ENCODE measurements at regions not wholly inside any gene's neighbourhood (a gene's known extent, or its start where the extent isn't known, plus 50 kb on each side); places are given as distances from the start of the nearest gene placed in this dataset.

DNA sequence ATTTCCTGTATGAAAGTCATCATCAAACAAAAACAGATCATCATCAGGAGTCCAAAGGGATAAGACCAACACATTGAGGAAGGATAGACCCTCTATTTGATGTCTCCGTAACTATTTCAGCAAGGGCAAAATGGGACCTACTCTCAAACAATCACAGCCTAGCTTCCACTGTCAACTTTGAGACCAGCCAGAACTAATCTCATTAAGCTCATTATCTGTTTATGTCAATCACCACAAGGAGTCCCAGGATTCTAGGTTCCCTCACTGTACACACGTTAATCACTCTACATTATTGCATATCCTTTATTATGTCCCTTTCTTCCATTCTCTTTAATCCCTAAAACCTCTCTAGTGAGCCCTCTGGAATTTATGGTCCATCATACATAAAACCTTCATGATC lies 370.3 kb upstream of the LINC00305 start:
- DNase-seq, result no peak

DNA sequence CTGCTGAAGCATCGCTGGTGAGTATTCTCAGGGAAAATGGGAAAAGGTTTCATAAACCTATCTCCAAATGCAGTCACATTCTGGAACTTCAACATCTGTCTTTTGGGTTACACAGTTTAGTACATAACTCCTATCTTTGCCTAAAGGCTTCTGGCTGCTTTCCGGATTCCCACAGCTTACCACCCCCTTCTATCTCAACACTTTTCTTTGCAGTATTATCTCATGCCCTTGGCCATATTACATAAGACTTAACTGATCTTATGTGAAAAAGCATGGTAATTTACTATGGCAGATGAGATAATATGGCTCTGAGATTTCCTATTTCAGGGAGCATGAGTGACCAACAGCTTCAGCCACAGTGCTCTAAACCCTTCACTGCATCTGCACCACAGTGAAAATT lies 369.3 kb upstream of the LINC00305 start:
- DNase-seq, result no peak

DNA sequence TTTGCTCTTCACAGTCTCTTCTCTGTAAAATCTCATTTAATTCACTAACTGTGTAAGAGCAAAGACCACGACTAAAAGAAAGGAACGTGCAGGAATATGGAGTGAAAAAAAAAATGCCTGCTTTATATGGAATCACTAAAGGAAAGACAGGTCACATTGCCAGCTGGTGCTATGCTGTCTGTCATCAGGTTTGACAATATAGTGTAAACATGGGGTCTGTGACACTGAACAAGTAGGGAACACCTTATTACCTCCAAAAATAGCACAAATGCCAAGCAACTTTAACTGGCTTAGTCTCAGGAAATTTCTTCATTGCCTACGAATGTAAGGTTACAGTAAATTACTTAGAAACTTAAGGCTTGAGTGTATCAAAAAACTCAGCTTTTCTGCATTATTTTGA lies 364.5 kb upstream of the LINC00305 start:
- DNase-seq, result no peak

DNA sequence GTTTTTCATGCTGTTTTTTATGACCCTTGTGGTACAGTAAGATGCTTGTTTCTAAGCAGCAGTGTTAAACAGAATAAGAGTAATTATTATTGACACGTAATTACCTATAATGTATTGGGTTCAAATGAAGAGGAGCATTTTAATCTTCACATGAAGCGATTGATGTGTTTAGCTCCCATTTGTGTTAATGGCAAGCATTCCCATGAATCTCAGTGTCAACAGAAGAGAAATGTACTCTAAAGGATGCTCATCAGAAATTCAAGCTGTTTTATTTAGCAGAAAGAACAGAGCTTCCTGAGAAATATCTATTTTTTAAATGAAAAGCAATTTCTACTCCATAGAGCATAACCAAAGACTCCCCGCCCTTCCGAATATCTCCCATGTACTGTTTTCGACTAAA lies 341.3 kb upstream of the LINC00305 start:
- no peak for DNase-seq

DNA sequence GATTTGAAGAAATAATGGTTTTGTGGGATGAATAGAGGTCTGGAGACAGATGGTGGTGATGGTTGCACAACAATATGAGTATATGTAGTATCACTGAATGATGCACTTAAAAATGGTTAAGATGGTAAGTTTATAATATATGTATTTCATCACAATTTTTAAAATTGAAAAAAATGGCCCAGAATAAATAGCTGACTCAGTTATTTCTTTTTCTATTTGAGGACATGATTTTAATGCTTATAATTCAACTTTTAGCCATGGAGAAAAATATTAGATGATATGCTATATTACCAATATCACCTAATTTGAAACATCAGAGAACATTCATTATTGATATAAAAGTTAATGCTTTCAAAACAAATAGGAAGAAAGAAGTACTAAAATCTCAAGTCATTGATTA lies 339.8 kb upstream of the LINC00305 start:
- no peak for DNase-seq

DNA sequence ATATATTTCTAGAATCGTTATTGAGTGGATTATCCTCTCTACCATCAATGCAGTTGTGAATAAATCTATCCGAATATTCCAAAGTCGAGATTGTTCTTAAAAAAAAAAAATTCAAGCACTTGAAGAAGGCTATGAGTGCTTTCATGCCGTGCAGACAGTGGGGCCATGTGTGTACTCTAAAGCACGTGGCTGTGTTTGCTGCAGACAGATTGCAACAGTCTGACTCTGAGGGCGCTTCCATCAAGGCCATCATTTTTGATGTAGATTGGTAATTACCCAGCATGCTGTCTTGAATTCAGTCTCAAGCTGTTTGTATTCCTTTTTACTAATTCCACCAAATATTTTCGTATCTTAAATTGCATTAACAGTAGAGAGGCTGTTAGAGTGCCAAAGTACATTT lies 325.9 kb upstream of the LINC00305 start:
- DNase-seq, result no peak

DNA sequence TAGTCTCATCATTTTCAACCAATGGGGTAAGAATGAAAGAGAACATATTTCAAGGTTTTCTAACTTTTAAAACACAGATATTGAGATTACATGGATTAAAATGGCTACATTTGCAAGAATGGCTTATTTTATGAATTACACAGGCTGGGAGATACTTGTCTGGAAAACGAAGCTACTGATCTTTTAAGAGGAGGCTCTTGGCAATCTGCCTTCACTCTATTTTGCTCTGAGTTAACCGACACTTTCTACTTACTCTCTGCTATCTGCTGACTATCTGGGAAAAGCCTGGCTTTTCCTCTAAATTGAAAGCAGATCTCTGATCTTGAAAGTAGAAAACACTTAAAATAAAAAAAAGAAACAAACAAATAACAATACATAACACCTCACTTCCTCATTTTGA lies 325.4 kb upstream of the LINC00305 start:
- no peak for DNase-seq

DNA sequence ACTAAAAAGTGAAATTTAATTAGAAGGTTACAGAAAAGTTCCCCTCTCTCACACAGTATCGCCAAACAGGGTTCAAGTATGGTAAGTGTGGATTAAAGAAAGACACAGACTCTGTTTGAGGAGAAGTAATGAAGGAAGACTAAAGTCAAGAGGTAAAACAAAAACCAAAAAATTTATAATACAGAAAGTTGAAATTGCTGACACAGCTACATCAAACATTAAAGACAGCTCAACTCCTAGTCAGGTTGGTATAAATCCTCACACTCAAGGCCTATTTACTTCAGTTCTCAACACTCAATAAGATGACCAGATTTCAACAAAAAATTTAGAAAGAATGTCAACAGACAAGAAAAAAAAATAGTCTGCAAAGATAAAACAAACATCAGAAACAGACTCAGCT lies 300.5 kb upstream of the LINC00305 start:
- DNase-seq, result no peak

DNA sequence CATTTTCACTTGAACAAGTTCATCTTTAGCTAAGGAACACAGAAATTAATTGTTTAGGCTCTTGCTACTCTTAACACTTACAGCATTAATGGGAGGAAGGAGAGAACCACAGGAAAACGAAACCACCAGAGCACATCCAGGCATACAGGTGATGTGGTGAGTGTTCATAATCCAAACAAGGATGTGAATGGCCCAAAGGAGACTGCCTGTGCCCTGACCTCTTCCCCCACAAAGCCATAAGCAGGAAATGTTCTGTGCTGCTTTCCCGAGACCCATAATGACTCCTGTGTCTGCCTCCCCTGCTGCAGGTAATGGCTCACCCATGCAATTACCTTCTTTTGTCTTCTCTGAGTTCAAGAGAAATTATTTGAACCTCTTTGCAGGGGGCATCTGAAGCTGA lies 295.9 kb upstream of the LINC00305 start:
- DNase-seq, result no peak

DNA sequence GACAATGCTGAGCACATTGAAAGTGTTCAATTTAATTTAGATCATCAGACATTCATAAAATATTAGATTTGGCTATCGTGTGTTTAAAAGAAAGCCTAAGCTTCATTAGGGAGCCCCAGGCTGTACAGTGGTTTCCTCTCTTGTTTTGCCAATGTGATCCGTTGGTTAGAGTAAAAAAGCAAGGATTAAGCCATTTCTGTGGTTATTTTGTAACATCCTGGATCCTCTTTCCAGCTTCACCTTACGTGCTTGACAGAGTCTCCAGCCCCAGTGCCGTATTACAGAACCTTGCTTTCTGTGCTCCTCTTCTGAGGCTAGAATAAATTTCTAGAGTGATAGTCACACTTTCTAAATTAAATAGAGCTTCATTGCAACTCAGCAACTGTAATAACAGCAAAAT lies 289.3 kb upstream of the LINC00305 start:
- no peak for DNase-seq

DNA sequence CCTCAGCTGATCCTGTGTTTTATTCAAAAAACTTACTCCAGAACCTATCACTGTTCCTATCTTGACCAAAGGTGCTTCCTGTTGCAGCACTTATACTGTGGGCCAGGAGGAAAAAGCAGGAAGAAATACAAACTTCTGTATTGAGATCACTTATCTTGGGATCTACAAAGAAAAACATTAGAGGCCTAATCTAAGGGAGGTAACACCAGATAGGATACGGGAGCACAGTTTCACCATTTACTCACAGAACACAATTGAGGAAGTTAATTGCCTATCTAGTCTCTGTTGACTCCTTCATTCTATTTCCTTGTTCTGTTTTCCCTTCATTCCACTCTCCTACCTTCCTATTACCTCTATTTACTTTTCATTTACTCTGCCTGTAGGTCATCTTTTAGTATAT lies 287.2 kb upstream of the LINC00305 start:
- DNase-seq, result no peak

DNA sequence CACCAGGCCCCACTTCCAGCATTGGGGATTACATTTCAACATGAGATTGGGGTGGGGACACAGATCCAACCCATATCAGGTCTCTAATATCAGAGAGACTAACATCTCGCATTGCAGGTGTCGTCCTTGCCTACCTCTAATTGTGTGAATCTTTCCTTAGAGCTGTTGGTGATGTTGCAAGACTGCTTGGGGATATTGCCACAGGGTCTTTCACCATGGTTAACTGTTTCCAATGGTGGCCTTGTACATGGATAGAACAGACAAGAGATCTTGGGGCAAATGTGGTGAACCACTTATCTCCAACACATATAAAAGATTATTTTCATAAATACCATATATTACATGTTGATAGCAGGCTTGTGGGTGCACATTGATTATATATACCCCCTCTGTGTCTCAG lies 270.3 kb upstream of the LINC00305 start:
- no peak for DNase-seq

DNA sequence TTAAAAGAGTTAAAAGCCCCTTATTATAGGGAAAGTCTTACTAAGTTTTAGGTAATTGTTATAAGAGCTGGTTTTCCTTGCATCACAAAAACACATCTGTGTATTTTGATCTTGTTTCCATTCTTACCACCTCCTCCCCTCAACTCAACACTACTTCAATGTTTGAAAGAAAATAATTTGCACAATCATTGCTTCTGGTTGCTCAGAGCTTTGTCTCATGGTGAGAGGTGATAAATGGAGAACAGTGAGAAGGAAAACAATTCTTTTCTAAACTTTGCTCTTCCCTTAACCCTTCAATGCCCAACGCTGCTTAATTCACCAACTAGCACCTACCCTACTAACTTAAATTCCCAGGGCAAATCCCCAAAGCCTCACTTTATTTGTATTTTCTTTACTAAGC lies 268.1 kb upstream of the LINC00305 start:
- no peak for DNase-seq

DNA sequence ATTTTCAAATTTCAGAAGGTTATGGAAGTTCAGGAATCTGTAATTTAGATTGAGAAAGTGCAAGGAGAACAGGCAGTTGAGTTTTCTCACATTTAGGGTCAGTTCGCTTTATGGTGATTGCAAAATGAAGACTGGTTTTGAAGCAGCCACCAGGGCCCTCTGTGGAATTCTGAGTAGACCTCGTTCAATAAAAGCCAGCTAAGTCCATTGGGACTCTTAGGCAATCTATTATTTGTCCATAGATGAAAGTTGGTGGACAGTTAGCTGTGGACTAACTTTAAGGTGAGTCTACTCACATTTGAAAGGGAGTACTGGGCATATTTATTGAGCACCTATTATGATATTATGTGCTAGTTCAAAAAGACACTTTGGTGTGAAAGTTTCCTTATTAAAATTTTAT lies 266.3 kb upstream of the LINC00305 start:
- no peak for DNase-seq

DNA sequence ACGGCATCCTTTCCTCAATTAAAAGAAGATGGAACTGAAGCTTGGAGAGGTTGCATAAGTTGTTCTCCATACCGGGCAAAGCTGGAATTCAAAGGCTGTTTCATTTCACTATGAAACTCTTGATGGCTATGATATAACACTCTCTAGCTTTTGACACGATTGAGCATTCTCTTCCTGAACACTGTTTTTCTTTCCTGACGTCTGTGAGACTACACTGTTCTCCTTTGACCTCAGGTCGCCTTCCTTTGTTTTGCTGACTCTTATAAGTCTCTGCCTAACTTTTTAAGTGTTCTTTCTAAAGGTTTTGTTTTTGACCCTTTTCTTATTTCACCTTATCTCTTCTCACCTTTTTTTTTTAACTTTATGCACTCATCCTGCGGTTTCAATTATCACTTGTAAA lies 261.8 kb upstream of the LINC00305 start:
- DNase-seq, result no peak

DNA sequence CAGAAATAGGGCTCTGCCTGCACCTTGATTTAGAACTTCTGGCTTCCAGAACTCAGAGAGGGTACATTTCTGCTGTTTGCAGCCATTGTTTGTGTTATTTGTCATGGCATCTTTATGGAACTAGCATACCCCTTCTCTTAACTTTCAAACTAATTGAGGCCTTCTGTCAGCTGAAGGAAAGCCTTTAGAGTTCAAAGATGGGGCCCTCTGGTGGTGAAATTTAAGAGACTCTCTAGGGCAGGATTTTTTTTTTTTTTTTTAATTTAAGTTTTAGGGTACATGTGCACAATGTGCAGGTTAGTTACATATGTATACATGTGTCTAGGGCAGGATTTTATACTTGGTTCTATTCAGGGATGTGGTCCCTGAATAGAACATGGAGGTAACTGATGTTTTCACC lies 260.6 kb upstream of the LINC00305 start:
- peak; percentile 26 for DNase-seq

DNA sequence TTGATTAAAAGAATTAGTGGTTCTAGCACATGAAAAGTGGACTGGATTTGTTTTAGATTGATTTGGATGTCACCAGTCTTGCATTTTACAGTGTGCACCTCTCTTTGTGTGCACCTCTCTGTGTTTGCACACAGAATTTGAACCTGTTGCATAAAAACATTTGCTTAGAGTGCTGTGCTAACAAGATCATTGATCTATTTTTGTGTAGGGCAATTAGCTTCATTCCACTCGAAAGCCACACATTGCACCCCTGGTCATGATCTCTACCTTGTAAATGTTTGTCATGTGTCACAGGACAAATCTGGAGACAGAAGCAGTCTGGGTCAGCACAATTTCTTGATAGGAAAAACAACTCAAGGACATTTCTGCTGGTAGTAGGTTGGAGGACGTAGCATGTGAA lies 258.7 kb upstream of the LINC00305 start:
- DNase-seq, result no peak

DNA sequence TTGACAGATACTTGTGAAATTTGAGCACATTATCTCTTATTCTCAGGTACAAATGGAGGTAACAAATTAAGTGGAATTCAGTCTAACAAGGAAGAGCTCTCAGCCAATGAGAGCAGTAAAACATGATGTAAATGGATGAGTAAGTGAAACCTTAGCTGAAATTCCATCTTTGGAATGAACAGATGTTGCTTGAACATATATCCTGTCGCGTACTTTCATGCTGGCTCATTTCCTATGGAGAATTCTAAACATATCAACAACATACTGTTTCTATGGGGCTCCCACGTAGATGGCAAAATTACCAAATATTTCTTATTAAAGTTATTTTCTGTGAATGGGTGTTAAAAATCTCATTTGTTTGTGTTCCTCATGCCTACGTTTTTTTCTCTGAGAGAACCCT lies 256.3 kb upstream of the LINC00305 start:
- no peak for DNase-seq

DNA sequence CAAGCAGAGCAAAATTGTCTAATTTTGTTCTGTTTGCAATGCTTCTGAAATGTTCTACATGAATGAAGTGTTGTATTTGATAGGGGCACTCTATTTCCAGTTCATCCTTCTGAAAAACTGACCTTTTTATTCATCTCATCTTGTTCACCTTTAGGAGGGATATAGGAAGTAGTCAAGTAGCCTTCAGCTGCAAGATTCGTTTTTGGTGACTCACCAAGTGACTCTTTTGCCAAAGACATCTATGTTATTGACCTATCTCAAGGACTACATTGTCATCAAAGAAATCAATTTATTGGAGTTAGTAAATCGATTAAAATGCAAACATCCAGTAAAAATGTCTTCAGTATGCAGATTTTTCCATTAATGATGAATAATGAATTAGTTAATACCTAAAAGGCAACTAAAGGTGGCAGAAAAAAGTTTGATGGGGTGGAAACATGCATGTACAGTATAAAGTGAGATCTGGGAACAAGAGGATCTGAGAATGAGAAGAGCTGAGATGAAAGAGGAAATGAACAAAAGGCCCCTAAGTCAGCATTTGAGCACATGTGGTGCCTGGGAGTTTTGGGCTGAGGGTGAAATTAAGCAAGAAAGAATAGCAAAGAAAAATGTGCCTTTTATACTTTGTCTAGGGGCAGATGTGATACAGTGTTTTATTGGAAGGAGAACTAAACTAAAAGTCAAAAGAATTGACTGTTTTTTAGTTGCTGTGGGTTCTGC lies 255.1 kb upstream of the LINC00305 start:
- DNase-seq, result no peak

DNA sequence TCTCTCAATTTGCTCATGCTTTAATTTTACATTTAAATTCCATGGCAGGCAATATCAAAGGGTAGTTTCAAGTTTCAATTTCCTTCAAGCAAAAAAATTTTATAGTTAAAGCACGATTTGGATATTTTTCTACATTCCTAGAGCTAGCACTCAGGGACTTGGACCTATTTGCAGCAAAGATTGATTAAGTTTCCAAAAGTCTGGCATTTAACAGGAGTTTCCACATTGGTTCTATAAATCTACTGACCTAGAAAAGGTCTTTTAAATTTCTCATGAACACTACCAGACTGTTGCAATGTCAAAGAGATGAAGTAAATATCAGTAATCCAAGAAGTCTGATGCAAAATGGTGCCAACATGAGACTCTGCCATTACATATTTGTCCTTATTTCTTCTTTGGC lies 253.7 kb upstream of the LINC00305 start:
- DNase-seq, result no peak

DNA sequence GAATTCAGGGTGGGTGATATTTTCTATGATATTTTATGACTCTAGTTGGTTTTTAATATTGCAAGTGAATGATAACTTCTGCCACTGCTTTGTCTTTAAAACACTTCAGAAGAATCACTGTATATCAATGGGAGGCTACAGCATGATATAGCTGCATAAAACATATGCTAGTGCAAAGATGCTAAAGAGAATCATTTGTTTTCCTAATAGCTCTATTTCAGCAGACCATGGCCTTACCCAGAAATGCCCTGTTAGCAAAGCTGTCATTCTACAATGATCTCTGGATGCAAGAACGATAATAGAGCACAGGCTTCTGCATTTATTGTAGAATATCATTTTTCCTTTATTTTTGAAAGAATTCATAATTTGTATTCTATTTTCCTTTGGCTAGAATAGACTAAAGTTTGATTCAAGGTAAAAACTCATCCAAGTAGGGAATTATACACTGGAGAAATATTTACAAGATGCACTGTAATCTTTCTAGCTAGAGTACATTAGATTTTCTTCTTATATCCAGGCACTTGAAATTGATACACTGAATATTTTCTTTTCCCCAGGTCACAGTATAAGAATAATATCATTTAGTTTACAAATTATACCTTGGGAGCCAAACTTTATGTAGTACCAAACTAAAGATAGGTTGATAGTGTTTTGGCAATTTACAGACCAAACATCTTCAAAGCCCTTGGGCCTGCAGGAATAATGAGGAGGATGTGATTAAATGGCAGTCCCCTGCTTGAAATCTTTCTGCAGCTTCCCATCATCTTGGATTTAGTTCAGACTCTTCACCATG lies 252.6 kb upstream of the LINC00305 start:
- DNase-seq, result no peak

DNA sequence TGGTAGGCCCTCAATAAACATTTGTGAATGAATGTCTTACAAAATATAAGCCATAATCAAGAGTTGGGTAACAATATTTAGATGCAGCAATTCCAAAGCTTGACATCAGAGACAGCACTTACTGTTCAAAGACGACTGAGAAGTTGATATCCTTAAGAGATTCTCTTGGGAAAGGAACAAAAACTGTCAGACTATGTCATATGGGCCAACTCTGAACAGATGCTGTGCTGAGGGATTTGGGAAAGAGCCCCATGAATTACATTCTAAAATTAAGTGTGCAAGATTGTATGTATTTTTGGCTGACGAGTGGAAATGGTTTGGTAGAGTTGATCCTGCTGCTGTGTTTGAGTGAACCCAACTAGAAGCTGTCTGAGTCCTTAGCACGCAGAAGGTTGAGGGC lies 250.7 kb upstream of the LINC00305 start:
- DNase-seq, result no peak

DNA sequence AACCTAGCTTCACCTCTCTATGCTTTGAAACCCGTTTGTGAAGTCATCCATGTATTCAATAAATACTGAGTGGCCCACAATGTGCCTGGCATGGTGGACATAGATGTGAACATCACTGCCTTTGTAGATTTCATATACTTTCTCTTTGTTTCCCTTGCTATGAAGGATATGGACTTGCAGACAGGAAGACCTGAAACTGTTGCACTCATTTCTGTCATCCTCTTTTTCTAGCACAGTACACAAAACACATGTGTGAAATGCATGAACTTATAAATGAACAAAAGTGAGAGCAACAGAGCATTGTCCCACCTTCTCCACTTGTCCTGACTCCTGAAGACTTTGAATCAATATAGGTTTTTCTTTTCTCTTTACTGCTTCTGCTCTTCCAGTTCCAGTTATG lies 249.4 kb upstream of the LINC00305 start:
- no peak for DNase-seq

DNA sequence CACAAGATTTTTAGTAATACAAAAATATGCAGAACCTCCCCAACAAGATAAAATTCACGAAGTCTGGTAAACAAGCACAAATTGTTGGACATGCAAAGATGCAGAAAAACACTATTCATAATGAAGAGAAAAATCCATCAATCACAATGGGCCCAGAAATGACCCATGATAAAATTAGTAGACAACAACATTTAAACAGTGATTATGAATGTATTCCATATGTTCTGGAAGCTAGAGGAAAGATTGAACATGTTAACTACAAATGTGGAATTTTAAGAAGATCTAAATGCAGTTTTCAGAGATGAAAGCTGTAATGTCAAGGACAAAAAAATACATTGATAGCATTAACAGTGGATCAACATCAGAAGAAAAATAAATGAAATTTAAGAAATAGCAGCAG lies 243.3 kb upstream of the LINC00305 start:
- DNase-seq, result no peak

DNA sequence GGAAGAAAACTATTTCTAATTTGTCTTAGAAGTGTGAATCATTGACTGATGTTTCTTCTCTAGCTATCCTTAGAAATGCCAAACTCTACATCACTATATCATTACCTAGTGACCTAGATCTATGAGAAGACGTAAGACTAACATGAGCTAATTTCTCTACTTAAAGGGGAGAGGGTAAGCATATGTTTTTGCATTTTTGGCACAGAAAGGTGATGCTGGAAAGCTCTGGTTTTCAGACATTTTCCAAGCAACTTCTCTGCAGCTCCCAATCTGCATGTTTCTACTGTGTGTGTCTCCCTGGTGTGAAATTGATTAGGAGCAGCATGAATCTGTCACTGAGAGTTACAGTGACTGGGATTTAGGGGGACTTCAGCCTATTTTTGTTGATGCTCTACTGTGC lies 235.2 kb upstream of the LINC00305 start:
- no peak for DNase-seq

Measured in NCI-H1105 (cell line).